ENCODE measurements at regions not wholly inside any gene's neighbourhood (a gene's known extent, or its start where the extent isn't known, plus 50 kb on each side); places are given as distances from the start of the nearest gene placed in this dataset.

DNA sequence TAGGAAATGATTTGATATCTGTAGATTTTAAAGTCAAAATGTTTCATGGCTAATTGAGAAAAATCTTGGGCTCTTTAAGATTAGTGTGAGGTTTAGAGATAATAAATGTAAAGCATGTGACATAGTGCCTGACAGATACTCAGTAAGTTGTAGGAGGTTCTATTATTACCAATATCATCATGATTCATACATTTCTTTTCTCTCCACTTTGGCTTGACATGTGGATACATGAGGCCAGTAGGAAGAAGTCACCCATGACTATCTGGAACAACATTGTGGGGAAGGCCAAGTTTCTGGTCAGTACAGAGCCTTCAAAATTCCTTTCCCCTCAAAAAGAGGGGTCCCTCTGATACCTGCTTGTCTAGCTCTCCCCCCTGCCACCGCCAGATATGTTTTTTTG is 91.2 kb upstream of the SORBS2 start:
- Mint-ChIP-seq H3K4me1 (ENCODE audit: low read depth, unreplicated experiment) (no peaks in the 10 kb centered on the region), H3K27ac (ENCODE audit: unreplicated experiment) (no peak overlapping the region), H3K27me3 (ENCODE audit: insufficient read depth, unreplicated experiment) (no peaks in the 10 kb centered on the region), H3K36me3 (ENCODE audit: insufficient read depth, unreplicated experiment) (no peaks in the 10 kb centered on the region), H3K4me3 (ENCODE audit: unreplicated experiment) (no peak overlapping the region), H3K9me3 (ENCODE audit: unreplicated experiment) (no peaks in the 10 kb centered on the region)
- no TSS peak for BruUV-seq (replicated peaks)
- Histone ChIP-seq H3K9me3 (no peaks in the 10 kb centered on the region), H3K27me3 (replicated peaks; ENCODE audit: control insufficient read depth, insufficient read depth, low read length) (no peaks in the 10 kb centered on the region), H3K36me3 (ENCODE audit: control insufficient read depth, insufficient read depth, low read length) (no peaks in the 10 kb centered on the region), H3K4me1 (no peaks in the 10 kb centered on the region; the same call in 1 of the 2 replicates), H3K4me3 (ENCODE audit: low read depth, low read length) (no peak overlapping the region)
- no peak for DNase-seq
- ChIA-PET POLR2A (no interaction called here), CTCF (no interaction called here)
- TF ChIP-seq, protein P1, sequence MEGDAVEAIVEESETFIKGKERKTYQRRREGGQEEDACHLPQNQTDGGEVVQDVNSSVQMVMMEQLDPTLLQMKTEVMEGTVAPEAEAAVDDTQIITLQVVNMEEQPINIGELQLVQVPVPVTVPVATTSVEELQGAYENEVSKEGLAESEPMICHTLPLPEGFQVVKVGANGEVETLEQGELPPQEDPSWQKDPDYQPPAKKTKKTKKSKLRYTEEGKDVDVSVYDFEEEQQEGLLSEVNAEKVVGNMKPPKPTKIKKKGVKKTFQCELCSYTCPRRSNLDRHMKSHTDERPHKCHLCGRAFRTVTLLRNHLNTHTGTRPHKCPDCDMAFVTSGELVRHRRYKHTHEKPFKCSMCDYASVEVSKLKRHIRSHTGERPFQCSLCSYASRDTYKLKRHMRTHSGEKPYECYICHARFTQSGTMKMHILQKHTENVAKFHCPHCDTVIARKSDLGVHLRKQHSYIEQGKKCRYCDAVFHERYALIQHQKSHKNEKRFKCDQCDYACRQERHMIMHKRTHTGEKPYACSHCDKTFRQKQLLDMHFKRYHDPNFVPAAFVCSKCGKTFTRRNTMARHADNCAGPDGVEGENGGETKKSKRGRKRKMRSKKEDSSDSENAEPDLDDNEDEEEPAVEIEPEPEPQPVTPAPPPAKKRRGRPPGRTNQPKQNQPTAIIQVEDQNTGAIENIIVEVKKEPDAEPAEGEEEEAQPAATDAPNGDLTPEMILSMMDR (IDR thresholded peaks at IDR 0.05; ENCODE audit: insufficient read depth in 1 of 2, low read depth in 1 of 2, low read length in 1 of 2, severe bottlenecking in 1 of 2, unreplicated experiment in 1 of 2) = no peak
- intact Hi-C loops (cut with micrococcal nuclease; ENCODE audit: unreplicated experiment) = no loop called here

DNA sequence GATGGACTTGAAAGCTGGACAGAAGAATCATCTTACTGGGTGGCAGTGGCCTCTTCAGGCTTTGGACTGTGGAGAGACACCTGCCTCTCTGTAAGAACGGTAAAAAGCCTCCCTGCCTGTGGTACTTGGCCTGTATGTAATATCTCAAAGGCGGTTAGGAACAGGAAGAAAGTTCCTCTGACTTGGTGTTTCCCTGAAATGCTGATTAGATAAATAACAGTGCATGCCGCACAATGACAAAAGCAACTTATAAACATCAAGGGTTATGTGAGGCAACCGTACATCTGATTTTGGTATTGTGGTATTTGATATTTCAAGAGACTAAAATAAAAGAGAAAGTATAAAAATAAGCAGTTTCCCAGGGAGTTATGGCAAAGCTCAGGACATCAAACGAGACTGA is 92.4 kb upstream of the SORBS2 start:
- no peaks in the 10 kb centered on the region for H3K36me3 ChIP-seq (ENCODE audit: control insufficient read depth, insufficient read depth, low read length)
- no peaks in the 10 kb centered on the region for H3K4me1 ChIP-seq
- no peaks in the 10 kb centered on the region for H3K36me3 Mint-ChIP-seq (ENCODE audit: insufficient read depth, unreplicated experiment)
- POLR2A ChIA-PET = no interaction called here
- intact Hi-C loops (cut with micrococcal nuclease; ENCODE audit: unreplicated experiment) = no loop called here
- H3K9me3 ChIP-seq = no peaks in the 10 kb centered on the region
- CTCF ChIA-PET = no interaction called here
- no peak overlapping the region for H3K27ac Mint-ChIP-seq (ENCODE audit: unreplicated experiment)
- no peaks in the 10 kb centered on the region for H3K27me3 Mint-ChIP-seq (ENCODE audit: insufficient read depth, unreplicated experiment)
- no peak overlapping the region for H3K4me3 Mint-ChIP-seq (ENCODE audit: unreplicated experiment)
- H3K27me3 ChIP-seq (replicated peaks; ENCODE audit: control insufficient read depth, insufficient read depth, low read length) = no peaks in the 10 kb centered on the region
- BruUV-seq (replicated peaks) = no TSS peak
- H3K9me3 Mint-ChIP-seq (ENCODE audit: unreplicated experiment) = no peaks in the 10 kb centered on the region
- DNase-seq = no peak
- TF ChIP-seq, protein P1 (IDR thresholded peaks at IDR 0.05; ENCODE audit: insufficient read depth in 1 of 2, low read depth in 1 of 2, low read length in 1 of 2, severe bottlenecking in 1 of 2, unreplicated experiment in 1 of 2) = no peak
- H3K4me1 Mint-ChIP-seq (ENCODE audit: low read depth, unreplicated experiment) = no peaks in the 10 kb centered on the region
- no peak overlapping the region for H3K4me3 ChIP-seq (ENCODE audit: low read depth, low read length)

DNA sequence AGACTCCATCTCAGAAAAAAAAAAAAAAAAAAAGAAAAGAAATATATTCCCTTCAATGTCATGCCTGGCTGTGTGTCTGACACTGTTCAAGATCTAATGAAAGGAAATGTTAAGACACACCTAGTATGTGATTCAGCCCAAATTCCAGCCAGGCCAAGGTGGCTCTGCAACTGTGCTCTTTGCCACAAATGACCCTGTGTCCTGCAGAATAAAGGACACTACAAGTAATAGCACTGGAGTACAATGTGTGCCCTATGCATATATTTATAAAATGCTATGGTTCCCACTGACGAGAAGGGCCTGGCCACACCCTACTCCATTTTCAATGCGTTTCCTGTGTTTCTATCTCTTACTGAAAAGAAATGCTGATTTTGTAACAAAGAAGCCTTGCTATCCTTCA is 98.0 kb upstream of the SORBS2 start:
- Mint-ChIP-seq H3K27me3 (ENCODE audit: insufficient read depth, unreplicated experiment) (no peaks in the 10 kb centered on the region), H3K27ac (ENCODE audit: unreplicated experiment) (no peak overlapping the region), H3K9me3 (ENCODE audit: unreplicated experiment) (no peaks in the 10 kb centered on the region), H3K36me3 (ENCODE audit: insufficient read depth, unreplicated experiment) (no peaks in the 10 kb centered on the region), H3K4me3 (ENCODE audit: unreplicated experiment) (no peak overlapping the region), H3K4me1 (ENCODE audit: low read depth, unreplicated experiment) (no peaks in the 10 kb centered on the region)
- no peak for DNase-seq
- intact Hi-C loops (cut with micrococcal nuclease; ENCODE audit: unreplicated experiment) = no loop called here
- H3K27me3 ChIP-seq (replicated peaks; ENCODE audit: control insufficient read depth, insufficient read depth, low read length) = no peaks in the 10 kb centered on the region
- H3K9me3 ChIP-seq = no peaks in the 10 kb centered on the region
- H3K4me3 ChIP-seq (ENCODE audit: low read depth, low read length) = no peak overlapping the region
- no TSS peak for BruUV-seq (replicated peaks)
- H3K36me3 ChIP-seq (ENCODE audit: control insufficient read depth, insufficient read depth, low read length) = no peaks in the 10 kb centered on the region
- CTCF ChIA-PET = no interaction called here
- no peaks in the 10 kb centered on the region for H3K4me1 ChIP-seq
- TF ChIP-seq, protein P1 (IDR thresholded peaks at IDR 0.05; ENCODE audit: insufficient read depth in 1 of 2, low read depth in 1 of 2, low read length in 1 of 2, severe bottlenecking in 1 of 2, unreplicated experiment in 1 of 2) = no peak
- POLR2A ChIA-PET = interaction anchor here (1.1 kb wide), 1 partner anchor 79 kb away, joined by 3 read pairs; no protein-coding TSS in a partner anchor
